GM12878 (cell line): ENCODE measurements at regions not wholly inside any gene's neighbourhood (a gene's known extent, or its start where the extent isn't known, plus 50 kb on each side); places are given as distances from the start of the nearest gene placed in this dataset.

Experiments used
- ATAC-seq: fragments of 200-7000 bp; cut with Tn5 transposase; 3 replicates; pipeline ENCODE4 v1.9.1; 2020; ENCODE audit warnings: mild to moderate bottlenecking, moderate library complexity
- BruUV-seq: library from RNA; stranded (reverse); fragments of 400-500 nt; replicated peaks from 2 replicates; lab custom pipeline; 2021; lab: Mats Ljungman, UMichigan
- CTCF ChIA-PET: fragments of 300-600 bp; sonication (Branson Sonifier 250); formaldehyde crosslinking; extraction: SDS; loops from one replicate; lab custom pipeline; 2021; ENCODE audit warnings: inconsistent platforms; lab: Yijun Ruan, JAX
- POLR2A ChIA-PET: fragments of 350-600 bp; formaldehyde crosslinking; extraction: SDS; loops from one replicate; lab custom pipeline; 2021; ENCODE audit warnings: inconsistent platforms; lab: Charles Lee
- RAD21 ChIA-PET: fragments of 300-600 bp; sonication (Branson Sonifier 250); formaldehyde crosslinking; loops from one replicate; lab custom pipeline; 2023; ENCODE audit warnings: antibody characterized with exemption; ENCODE audit not compliant: unreplicated experiment; lab: Charles Lee
- SMC1A ChIA-PET: fragments of 300-600 bp; sonication (Branson Sonifier 250); formaldehyde crosslinking; loops from one replicate; lab custom pipeline; 2023; ENCODE audit not compliant: unreplicated experiment, uncharacterized antibody; lab: Charles Lee
- DNase-seq: peaks from one replicate; pipeline ENCODE4 v3.0.0-alpha.2; 2011; ENCODE audit warnings: low read depth, low spot score
- FAIRE-seq: peaks from 3 replicates; lab custom pipeline; 2011; peaks lifted over from hg19 to GRCh38; lab: Jason Lieb, UNC
- H2AFZ ChIP-seq: 2 replicates; pipeline ENCODE4 v1.6.0; 2011; ENCODE audit warnings: low read depth, low read length, control low read depth; ENCODE audit not compliant: control insufficient read depth
- H3K27ac ChIP-seq: 2 replicates; pipeline ENCODE4 v1.5.1; 2011; ENCODE audit warnings: control low read depth; ENCODE audit not compliant: control insufficient read depth, insufficient read depth
- H3K27me3 ChIP-seq, 2 experiments: replicated peaks in 1 of 2; 2 replicates each; pipeline versions ENCODE4 v1.6.0 to v1.6.1; 2011; ENCODE audit warnings: low read length in 1 of 2; ENCODE audit not compliant: control insufficient read depth in 2 of 2, insufficient read depth in 2 of 2
- H3K36me3 ChIP-seq, 2 experiments: 2 replicates each; pipeline ENCODE4 v1.5.1; 2011; ENCODE audit warnings: low read length in 1 of 2; ENCODE audit not compliant: control insufficient read depth in 2 of 2, insufficient read depth in 2 of 2
- H3K4me1 ChIP-seq: 2 replicates; pipeline ENCODE4 v1.6.1; 2011; ENCODE audit warnings: mild to moderate bottlenecking, low read length, moderate library complexity, mixed read lengths; ENCODE audit not compliant: control insufficient read depth, insufficient read depth
- H3K4me2 ChIP-seq: 2 replicates; pipeline ENCODE4 v1.6.0; 2011; ENCODE audit warnings: control low read depth; ENCODE audit not compliant: control insufficient read depth, insufficient read depth
- H3K4me3 ChIP-seq: fragments of 200-600 bp; sonication (generic); 2 replicates; pipeline ENCODE4 v1.5.1; 2016
- H3K79me2 ChIP-seq: 2 replicates; pipeline ENCODE4 v1.6.0; 2011; ENCODE audit warnings: low read length; ENCODE audit not compliant: control insufficient read depth, insufficient read depth
- H3K9ac ChIP-seq: 2 replicates; pipeline ENCODE4 v1.8.0; 2011; ENCODE audit warnings: low read length, control low read depth, mixed read lengths; ENCODE audit not compliant: control insufficient read depth, insufficient read depth
- H3K9me3 ChIP-seq: replicated peaks from 3 replicates; pipeline ENCODE4 v1.5.1; 2011; ENCODE audit warnings: mild to moderate bottlenecking, low read length; ENCODE audit not compliant: control insufficient read depth, insufficient read depth
- H4K20me1 ChIP-seq: 2 replicates; pipeline ENCODE4 v1.6.0; 2011; ENCODE audit not compliant: control insufficient read depth, insufficient read depth
- CHD1 ChIP-seq: IDR thresholded peaks from 2 replicates; pipeline ENCODE4 v1.6.1; 2012; ENCODE audit warnings: low read depth, low read length, improper control_type of control experiment
- CHD2 ChIP-seq: IDR thresholded peaks from 2 replicates; pipeline ENCODE4 v1.6.1; 2011; ENCODE audit warnings: low read depth, low read length, improper control_type of control experiment, borderline replicate concordance
- IKZF1 ChIP-seq: fragments of 450-650 bp; conservative IDR thresholded peaks from 2 replicates; pipeline ENCODE4 v1.6.1; 2017; ENCODE audit warnings: antibody characterized with exemption, mild to moderate bottlenecking
- POLR2AphosphoS2 ChIP-seq: IDR thresholded peaks from 2 replicates; pipeline ENCODE4 v1.6.1; 2011; ENCODE audit warnings: low read depth, mild to moderate bottlenecking, low read length, improper control_type of control experiment, moderate library complexity
- RUNX3 ChIP-seq: IDR thresholded peaks from 2 replicates; pipeline ENCODE4 v1.6.1; 2012; ENCODE audit warnings: low read length, inconsistent platforms
- SIX5 ChIP-seq: IDR thresholded peaks from 2 replicates; pipeline ENCODE4 v1.6.1; 2011; ENCODE audit warnings: mild to moderate bottlenecking, low read depth, low read length, moderate library complexity; ENCODE audit not compliant: severe bottlenecking
- SPI1 ChIP-seq: IDR thresholded peaks from 2 replicates; pipeline ENCODE4 v1.6.1; 2011; ENCODE audit warnings: low read depth, mild to moderate bottlenecking, low read length, moderate library complexity, borderline replicate concordance; ENCODE audit not compliant: insufficient read depth
- YBX1 ChIP-seq: fragments of 450-650 bp; IDR thresholded peaks from 2 replicates; pipeline ENCODE4 v1.6.1; 2016; ENCODE audit warnings: antibody characterized with exemption
- ZNF384 ChIP-seq: IDR thresholded peaks from 2 replicates; pipeline ENCODE4 v1.6.1; 2012; ENCODE audit warnings: low read depth, mild to moderate bottlenecking, low read length, improper control_type of control experiment, borderline replicate concordance
- WGBS: methylation state at CpG from one replicate; pipeline ENCODE4 v1.1.6; 2016; ENCODE audit warnings: low lambda C conversion rate; ENCODE audit not compliant: insufficient replicate concordance, insufficient coverage; ENCODE audit errors: missing lambda C conversion rate; 5-methylcytosine and 5-hydroxymethylcytosine counted together
- in situ Hi-C: fragments of 300-500 bp; cut with MboI; formaldehyde crosslinking; loops from 9 replicates; pipeline ENCODE4 v1.14.3; 2018; ENCODE audit warnings: mixed read lengths
- intact Hi-C: fragments of 100-400 bp; cut with micrococcal nuclease; formaldehyde crosslinking; loops from one replicate; pipeline ENCODE4 v1.14.2; 2022; ENCODE audit not compliant: unreplicated experiment
- TF ChIP-seq, protein P1 (sequence below): IDR thresholded peaks from 2 replicates; pipeline ENCODE4 v1.6.1; 2012; ENCODE audit warnings: improper control_type of control experiment, low read depth, low read length; ENCODE audit not compliant: insufficient replicate concordance

- no peak for TF ChIP-seq SPI1
- no peak for TF ChIP-seq POLR2AphosphoS2
- TF ChIP-seq IKZF1, result no peak
- no peak for TF ChIP-seq RUNX3
- TF ChIP-seq YBX1, result no peak
- TF ChIP-seq CHD1, result no peak
- TF ChIP-seq, protein P1, sequence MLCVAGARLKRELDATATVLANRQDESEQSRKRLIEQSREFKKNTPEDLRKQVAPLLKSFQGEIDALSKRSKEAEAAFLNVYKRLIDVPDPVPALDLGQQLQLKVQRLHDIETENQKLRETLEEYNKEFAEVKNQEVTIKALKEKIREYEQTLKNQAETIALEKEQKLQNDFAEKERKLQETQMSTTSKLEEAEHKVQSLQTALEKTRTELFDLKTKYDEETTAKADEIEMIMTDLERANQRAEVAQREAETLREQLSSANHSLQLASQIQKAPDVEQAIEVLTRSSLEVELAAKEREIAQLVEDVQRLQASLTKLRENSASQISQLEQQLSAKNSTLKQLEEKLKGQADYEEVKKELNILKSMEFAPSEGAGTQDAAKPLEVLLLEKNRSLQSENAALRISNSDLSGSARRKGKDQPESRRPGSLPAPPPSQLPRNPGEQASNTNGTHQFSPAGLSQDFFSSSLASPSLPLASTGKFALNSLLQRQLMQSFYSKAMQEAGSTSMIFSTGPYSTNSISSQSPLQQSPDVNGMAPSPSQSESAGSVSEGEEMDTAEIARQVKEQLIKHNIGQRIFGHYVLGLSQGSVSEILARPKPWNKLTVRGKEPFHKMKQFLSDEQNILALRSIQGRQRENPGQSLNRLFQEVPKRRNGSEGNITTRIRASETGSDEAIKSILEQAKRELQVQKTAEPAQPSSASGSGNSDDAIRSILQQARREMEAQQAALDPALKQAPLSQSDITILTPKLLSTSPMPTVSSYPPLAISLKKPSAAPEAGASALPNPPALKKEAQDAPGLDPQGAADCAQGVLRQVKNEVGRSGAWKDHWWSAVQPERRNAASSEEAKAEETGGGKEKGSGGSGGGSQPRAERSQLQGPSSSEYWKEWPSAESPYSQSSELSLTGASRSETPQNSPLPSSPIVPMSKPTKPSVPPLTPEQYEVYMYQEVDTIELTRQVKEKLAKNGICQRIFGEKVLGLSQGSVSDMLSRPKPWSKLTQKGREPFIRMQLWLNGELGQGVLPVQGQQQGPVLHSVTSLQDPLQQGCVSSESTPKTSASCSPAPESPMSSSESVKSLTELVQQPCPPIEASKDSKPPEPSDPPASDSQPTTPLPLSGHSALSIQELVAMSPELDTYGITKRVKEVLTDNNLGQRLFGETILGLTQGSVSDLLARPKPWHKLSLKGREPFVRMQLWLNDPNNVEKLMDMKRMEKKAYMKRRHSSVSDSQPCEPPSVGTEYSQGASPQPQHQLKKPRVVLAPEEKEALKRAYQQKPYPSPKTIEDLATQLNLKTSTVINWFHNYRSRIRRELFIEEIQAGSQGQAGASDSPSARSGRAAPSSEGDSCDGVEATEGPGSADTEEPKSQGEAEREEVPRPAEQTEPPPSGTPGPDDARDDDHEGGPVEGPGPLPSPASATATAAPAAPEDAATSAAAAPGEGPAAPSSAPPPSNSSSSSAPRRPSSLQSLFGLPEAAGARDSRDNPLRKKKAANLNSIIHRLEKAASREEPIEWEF, result no peak
- no peak for TF ChIP-seq ZNF384
- no peak for TF ChIP-seq CHD2
- no peak for TF ChIP-seq SIX5
- no TSS peak for BruUV-seq
- Histone ChIP-seq H3K79me2 (no peaks in the 10 kb centered on the region), H3K9me3 (no peaks in the 10 kb centered on the region), H2AFZ (no peak overlapping the region), H3K9ac (no peak overlapping the region), H3K4me1 (no peaks in the 10 kb centered on the region), H3K27me3 (no peaks in the 10 kb centered on the region), H3K4me3 (no peak overlapping the region), H4K20me1 (no peaks in the 10 kb centered on the region), H3K27ac (no peak overlapping the region), H3K36me3 (no peaks in the 10 kb centered on the region), H3K4me2 (no peak overlapping the region)
- DNase-seq, result no peak
- ChIA-PET POLR2A (no interaction called here), SMC1A (interaction anchor here (0.9 kb wide), 1 partner anchor 101 kb away, joined by 3 read pairs; no protein-coding TSS in a partner anchor), CTCF (interaction anchor here (0.6 to 1.0 kb wide), 2 partner anchors 10 to 78 kb away, joined by 3 read pairs; no protein-coding TSS in a partner anchor), RAD21 (interaction anchor here (1.1 kb wide), 1 partner anchor 100 kb away, joined by 4 read pairs; no protein-coding TSS in a partner anchor)
- in situ Hi-C loops, result no loop called here
- ATAC-seq, result no peak
- no peak for FAIRE-seq
- 74% methylated on average over 3 of the region's 3 CpGs for WGBS
- intact Hi-C loops, result no loop called here
Observed at GRCh38 chr2:28694364-28694763, 57.3 kb upstream of the PPP1CB start.
